Activated CD8-positive, alpha-beta memory T cell treated with anti-CD3 and anti-CD28 coated beads, Interleukin-2, amount 10 ng/mL, durations not matched to agents 7 days and 5 days (primary cell): ENCODE measurements at regions not wholly inside any gene's neighbourhood (a gene's known extent, or its start where the extent isn't known, plus 50 kb on each side); places are given as distances from the start of the nearest gene placed in this dataset.
"Not testable (repeated sequence)": the region's sequence is repeated elsewhere in the genome, so short reads cannot be mapped to it uniquely, and the experiment has no call there.

Experiments used
- ATAC-seq: fragments of 150-1000 bp; cut with Tn5 transposase; one replicate; pipeline ENCODE4 v1.10.0; 2021; ENCODE audit warnings: moderate library complexity
- CTCF ChIA-PET: fragments of 350-600 bp; sonication (Branson Sonifier 250); formaldehyde crosslinking; loops from one replicate; lab custom pipeline; 2021; ENCODE audit warnings: antibody characterized with exemption; lab: Charles Lee
- DNase-seq: peaks from one replicate; pipeline ENCODE4 v3.0.0-alpha.2; 2020
- H3K27ac Mint-ChIP-seq: one replicate; pipeline ENCODE4 v1.8.0; 2021; ENCODE audit warnings: mild to moderate bottlenecking, mixed read lengths
- H3K27me3 Mint-ChIP-seq: one replicate; pipeline ENCODE4 v1.8.0; 2021; ENCODE audit warnings: mixed read lengths
- H3K36me3 Mint-ChIP-seq: one replicate; pipeline ENCODE4 v1.8.0; 2021; ENCODE audit warnings: mild to moderate bottlenecking, mixed read lengths
- H3K4me1 Mint-ChIP-seq: one replicate; pipeline ENCODE4 v1.8.0; 2021; ENCODE audit warnings: mixed read lengths
- H3K4me3 Mint-ChIP-seq: one replicate; pipeline ENCODE4 v1.8.0; 2021; ENCODE audit warnings: mild to moderate bottlenecking, moderate library complexity, mixed read lengths
- H3K9me3 Mint-ChIP-seq: one replicate; pipeline ENCODE4 v1.8.0; 2022; ENCODE audit warnings: low read depth, mixed read lengths

DNA sequence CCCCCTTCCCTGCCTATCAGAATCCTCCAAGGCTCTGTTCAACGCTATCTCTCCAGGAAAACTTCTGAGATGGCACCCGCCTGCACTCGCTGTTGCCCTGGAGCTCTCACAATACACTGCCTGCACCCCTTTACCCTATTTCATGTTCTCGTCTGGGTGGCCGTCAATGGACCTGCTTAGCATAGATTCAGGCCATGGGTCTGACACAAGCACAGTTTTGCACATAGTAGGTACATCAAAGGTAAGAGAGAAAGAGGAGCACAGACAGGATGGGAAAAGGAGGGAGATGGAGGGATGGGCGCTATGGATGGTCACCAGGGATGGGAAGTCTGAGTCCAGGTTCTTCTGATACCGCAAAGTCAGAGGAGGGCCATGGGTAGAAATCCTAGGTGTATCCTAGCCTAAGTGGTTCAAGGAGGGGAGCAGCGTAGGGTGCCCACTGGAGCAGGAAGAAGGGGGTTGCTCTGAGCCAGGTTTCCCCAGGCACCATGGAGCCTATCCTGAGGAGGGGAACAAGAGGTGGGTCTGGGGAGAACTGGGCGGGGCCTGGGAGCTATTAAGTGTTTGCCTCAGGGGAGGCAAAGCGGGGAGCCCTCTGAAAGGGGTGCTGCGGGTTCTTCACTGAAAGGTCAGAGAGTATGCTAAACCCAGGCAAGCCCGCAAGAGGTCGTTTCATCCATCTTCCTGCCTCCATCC is 89.3 kb downstream of the MRPL14 start:
- H3K4me3 Mint-ChIP-seq, result no peak overlapping the region
- CTCF ChIA-PET, result no interaction called here
- no peak for ATAC-seq
- no peaks in the 10 kb centered on the region for H3K9me3 Mint-ChIP-seq
- DNase-seq, result no peak
- H3K27me3 Mint-ChIP-seq, result peaks cover 10% of the 10 kb centered on the region
- H3K27ac Mint-ChIP-seq, result no peak overlapping the region
- peaks cover 13% of the 10 kb centered on the region for H3K4me1 Mint-ChIP-seq
- H3K36me3 Mint-ChIP-seq, result no peaks in the 10 kb centered on the region

GRCh38 chr6:44037276-44037675 is 90.0 kb downstream of the MRPL14 start:
- peaks cover 13% of the 10 kb centered on the region for H3K27me3 Mint-ChIP-seq
- ATAC-seq, DNase-seq, H3K36me3 Mint-ChIP-seq, H3K9me3 Mint-ChIP-seq, H3K4me3 Mint-ChIP-seq, H3K27ac Mint-ChIP-seq, CTCF ChIA-PET: not testable (repeated sequence)
- H3K4me1 Mint-ChIP-seq, result peaks cover 13% of the 10 kb centered on the region

DNA sequence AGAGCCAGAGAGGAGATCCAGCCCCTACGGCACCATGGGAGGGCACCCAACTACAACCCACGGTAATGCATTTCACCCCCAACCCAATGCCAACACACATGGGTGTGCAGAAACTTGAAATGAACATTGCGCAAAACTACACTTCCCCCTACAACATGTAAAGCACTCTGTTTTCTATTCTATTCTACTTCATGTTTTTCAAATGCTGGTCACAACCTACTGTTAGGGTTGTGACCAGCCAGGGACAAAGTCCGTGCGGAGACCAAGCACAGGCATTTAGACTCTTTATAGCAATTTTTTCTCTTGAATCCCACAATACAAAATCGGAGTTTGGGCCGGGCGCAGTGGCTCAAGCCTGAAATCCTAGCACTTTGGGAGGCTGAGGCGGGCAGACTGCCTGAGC is 90.6 kb downstream of the MRPL14 start:
- CTCF ChIA-PET, result no interaction called here
- Mint-ChIP-seq H3K27me3 (peaks cover 16% of the 10 kb centered on the region), H3K9me3 (no peaks in the 10 kb centered on the region), H3K4me3 (no peak overlapping the region), H3K27ac (no peak overlapping the region), H3K4me1 (peaks cover 9% of the 10 kb centered on the region), H3K36me3 (no peaks in the 10 kb centered on the region)
- ATAC-seq (no peak), DNase-seq (no peak)

GRCh38 chr6:44036196-44036595 is 91.1 kb downstream of the MRPL14 start:
- Mint-ChIP-seq H3K27me3 (peaks cover 16% of the 10 kb centered on the region), H3K36me3 (no peaks in the 10 kb centered on the region), H3K4me1 (peaks cover 5% of the 10 kb centered on the region), H3K4me3 (no peak overlapping the region), H3K27ac (no peak overlapping the region), H3K9me3 (no peaks in the 10 kb centered on the region)
- CTCF ChIA-PET, result no interaction called here
- no peak for DNase-seq
- no peak for ATAC-seq

DNA sequence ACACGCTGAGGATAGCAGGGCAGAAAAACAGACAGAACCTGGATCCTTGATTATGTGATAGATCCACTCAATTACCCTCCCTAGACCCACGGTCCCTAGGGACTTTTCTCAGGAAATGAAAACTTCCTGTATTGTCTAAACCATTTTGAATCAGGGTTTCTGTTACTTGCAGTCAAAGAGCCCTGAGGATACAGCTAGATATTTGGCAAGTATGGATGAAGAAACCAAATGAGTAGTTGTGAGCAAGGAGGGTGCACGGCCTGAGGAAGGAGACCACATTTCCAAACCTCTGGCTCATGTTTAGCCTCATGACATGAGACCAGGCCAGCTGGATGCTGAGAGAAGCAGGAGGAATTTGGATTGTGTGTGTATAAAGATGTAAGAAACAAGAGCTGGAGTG is 91.6 kb downstream of the MRPL14 start:
- Mint-ChIP-seq H3K9me3 (no peaks in the 10 kb centered on the region), H3K36me3 (no peaks in the 10 kb centered on the region), H3K27me3 (peaks cover 16% of the 10 kb centered on the region), H3K4me3 (no peak overlapping the region), H3K27ac (no peak overlapping the region), H3K4me1 (peaks cover 4% of the 10 kb centered on the region)
- ATAC-seq (no peak), DNase-seq (no peak)
- CTCF ChIA-PET, result no interaction called here

- peaks cover 19% of the 10 kb centered on the region for H3K27me3 Mint-ChIP-seq
- ATAC-seq (no peak), DNase-seq (no peak)
- no peak overlapping the region for H3K27ac Mint-ChIP-seq
- H3K4me3 Mint-ChIP-seq, result no peak overlapping the region
- H3K4me1 Mint-ChIP-seq, result peaks cover 4% of the 10 kb centered on the region
- no peaks in the 10 kb centered on the region for H3K36me3 Mint-ChIP-seq
- CTCF ChIA-PET, result no interaction called here
- no peaks in the 10 kb centered on the region for H3K9me3 Mint-ChIP-seq
Observed at GRCh38 chr6:44034931-44035345, 92.3 kb downstream of the MRPL14 start.

DNA sequence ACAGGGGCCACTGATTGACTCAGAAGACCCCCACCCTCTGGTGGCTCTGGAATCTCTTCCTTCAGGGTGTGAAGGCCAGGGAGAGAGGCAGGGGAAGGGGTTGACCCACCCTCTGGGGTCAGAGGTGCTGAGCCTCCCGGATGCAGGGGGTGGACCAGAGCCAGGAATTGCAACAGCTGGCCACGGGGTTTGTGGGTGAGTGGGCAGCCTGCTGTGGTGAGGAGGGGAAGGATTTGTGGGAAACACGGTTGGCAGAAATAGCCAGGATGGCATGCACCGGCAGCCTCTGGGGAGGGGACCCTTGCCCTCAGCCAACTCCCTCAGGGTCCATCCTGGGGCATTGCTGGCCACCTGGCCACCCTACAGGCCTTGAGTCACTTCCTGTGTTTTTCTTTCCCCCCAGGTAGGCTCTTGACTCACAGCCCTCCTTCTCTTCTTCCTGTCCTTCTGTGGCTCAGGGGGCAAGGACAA is 92.8 kb downstream of the MRPL14 start:
- H3K4me1 Mint-ChIP-seq, result peaks cover 4% of the 10 kb centered on the region
- no peak overlapping the region for H3K4me3 Mint-ChIP-seq
- H3K27me3 Mint-ChIP-seq, result peaks cover 22% of the 10 kb centered on the region
- H3K27ac Mint-ChIP-seq, result no peak overlapping the region
- no peaks in the 10 kb centered on the region for H3K36me3 Mint-ChIP-seq
- H3K9me3 Mint-ChIP-seq, result no peaks in the 10 kb centered on the region
- CTCF ChIA-PET, result no interaction called here
- ATAC-seq, result no peak
- DNase-seq, result no peak

GRCh38 chr6:44030812-44031454 is 96.3 kb downstream of the MRPL14 start:
- CTCF ChIA-PET, result interaction anchor here (0.5 to 1.5 kb wide), 3 partner anchors 11 to 44 kb away, joined by 3 read pairs; no protein-coding TSS in a partner anchor
- DNase-seq, result no peak
- Mint-ChIP-seq H3K27me3 (peaks cover 19% of the 10 kb centered on the region), H3K4me1 (peaks cover 4% of the 10 kb centered on the region), H3K9me3 (no peaks in the 10 kb centered on the region), H3K4me3 (no peak overlapping the region), H3K27ac (no peak overlapping the region), H3K36me3 (no peaks in the 10 kb centered on the region)
- ATAC-seq, result no peak

DNA sequence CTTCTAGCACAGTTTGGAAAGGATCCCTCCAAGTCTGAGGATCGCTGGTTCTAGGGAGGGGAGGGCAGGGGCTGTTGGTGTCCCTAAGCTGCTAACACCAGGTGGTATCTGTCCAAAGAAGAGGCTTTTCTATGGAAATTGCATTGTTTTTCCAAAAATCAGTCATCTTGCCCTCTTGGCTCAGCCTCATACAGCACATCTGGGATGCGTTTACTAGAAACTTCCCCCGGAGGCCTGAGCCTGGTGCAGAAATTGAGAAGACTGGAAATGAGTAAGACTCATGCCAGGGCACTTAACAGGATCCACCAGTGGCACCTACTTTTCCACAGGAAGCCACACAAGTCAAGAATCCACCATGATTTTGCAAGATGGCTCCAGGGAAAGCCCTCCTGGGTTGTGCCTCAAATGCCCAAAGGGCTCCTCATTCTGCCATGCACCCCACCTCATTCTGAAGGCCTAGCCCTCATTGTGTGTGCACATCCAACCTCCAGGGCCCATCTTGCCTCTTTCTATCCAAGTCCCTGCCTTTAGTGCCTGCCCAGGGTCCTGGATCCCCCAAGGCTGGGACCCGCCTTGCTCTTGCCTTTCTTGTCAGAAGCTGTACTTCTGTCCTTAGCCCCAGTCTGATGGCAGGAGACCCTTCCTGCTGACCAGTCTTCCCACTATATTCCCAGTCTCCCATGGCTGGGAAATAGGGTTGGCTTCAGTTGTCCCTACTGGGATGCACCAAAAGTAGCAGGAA is 97.6 kb downstream of the MRPL14 start:
- Mint-ChIP-seq H3K4me3 (no peak overlapping the region), H3K27ac (no peak overlapping the region), H3K9me3 (no peaks in the 10 kb centered on the region), H3K27me3 (peaks cover 21% of the 10 kb centered on the region), H3K4me1 (peaks cover under 1% of the 10 kb centered on the region), H3K36me3 (no peaks in the 10 kb centered on the region)
- no peak for ATAC-seq
- CTCF ChIA-PET, result no interaction called here
- no peak for DNase-seq

DNA sequence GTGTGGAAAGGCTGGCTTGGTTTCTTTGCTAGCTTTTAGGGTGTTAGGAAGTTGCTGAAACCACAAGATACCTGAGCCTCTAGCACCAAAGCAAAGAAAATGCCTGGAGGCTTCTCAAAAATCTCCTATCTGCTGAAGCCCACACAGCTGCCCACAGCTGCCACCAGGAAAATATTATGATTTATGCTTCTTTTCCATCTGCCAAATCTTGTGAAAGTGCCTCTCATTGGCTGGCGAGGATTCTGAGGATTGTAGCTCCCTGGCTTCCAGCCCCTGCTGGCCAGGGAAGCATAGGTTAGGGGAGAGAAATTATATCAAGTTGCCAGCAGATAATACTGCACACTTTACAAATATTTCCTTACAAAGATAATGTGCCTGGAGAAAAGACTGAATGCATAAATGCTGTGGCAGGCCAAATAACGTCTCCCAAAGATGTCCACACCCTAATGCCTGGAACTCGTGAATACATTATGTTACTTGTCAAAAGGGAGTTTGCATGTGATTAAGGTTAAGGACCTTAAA is 98.4 kb downstream of the MRPL14 start:
- H3K4me1 Mint-ChIP-seq, result no peaks in the 10 kb centered on the region
- H3K27ac Mint-ChIP-seq, result no peak overlapping the region
- peaks cover 21% of the 10 kb centered on the region for H3K27me3 Mint-ChIP-seq
- H3K36me3 Mint-ChIP-seq, result no peaks in the 10 kb centered on the region
- H3K9me3 Mint-ChIP-seq, result no peaks in the 10 kb centered on the region
- no peak overlapping the region for H3K4me3 Mint-ChIP-seq
- CTCF ChIA-PET, result no interaction called here
- DNase-seq, result no peak
- ATAC-seq, result no peak

GRCh38 chr6:44025226-44025625 is 102.0 kb downstream of the MRPL14 start:
- no peak for ATAC-seq
- Mint-ChIP-seq H3K4me3 (no peak overlapping the region), H3K27me3 (peaks cover 15% of the 10 kb centered on the region), H3K36me3 (no peaks in the 10 kb centered on the region), H3K4me1 (no peaks in the 10 kb centered on the region), H3K27ac (no peak overlapping the region), H3K9me3 (no peaks in the 10 kb centered on the region)
- CTCF ChIA-PET, result no interaction called here
- DNase-seq, result no peak

DNA sequence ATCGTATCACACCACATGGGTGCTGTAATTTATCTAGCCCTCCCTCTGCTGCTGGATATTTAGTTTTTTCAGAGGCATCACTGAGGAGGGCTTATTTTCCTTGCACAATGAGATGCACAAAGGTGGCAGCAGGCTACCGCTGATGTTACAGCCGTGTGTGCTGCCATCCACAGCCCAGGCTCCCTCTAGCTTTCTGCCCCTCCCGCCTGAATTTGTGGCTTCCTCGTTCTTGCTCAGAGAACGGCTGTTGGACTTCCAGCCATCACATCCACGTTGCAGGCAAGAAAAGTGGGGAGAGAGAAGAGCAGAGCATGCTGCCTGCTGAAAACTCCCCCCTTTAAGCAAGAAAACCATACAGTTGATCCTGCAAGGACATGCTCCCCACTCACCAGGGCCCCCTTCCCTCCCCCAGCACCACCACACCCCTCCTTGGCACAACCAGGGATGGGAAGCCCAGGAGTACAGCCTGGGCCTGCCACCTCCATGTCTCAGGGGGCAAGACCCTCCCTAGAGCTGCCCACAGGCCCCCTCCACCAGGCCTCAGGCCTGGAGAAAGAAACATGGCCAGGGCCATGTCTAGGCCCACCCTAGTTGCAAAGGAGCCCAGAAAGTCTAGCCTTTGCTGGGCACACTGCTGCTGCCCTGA is 102.6 kb downstream of the MRPL14 start:
- Mint-ChIP-seq H3K36me3 (no peaks in the 10 kb centered on the region), H3K4me1 (no peaks in the 10 kb centered on the region), H3K27me3 (peaks cover 13% of the 10 kb centered on the region)

More for the DNA sequence above, 102.6 kb downstream of the MRPL14 start:
- CTCF ChIA-PET, result no interaction called here
- H3K4me3 Mint-ChIP-seq, result no peak overlapping the region
- peak; percentile 66 for ATAC-seq
- no peak overlapping the region for H3K27ac Mint-ChIP-seq
- H3K9me3 Mint-ChIP-seq, result no peaks in the 10 kb centered on the region
- no peak for DNase-seq
